Upper lobe of right lung (tissue), 1 donor: ENCODE measurements at regions not wholly inside any gene's neighbourhood (a gene's known extent, or its start where the extent isn't known, plus 50 kb on each side); places are given as distances from the start of the nearest gene placed in this dataset.

ENCODE experiments used
- ATAC-seq: fragments of 200-7000 bp; cut with Tn5 transposase; one replicate; pipeline ENCODE4 v1.9.1; 2020; ENCODE audit warnings: mild to moderate bottlenecking, moderate library complexity
- DNase-seq: peaks from one replicate; pipeline ENCODE4 v3.0.0-alpha.2; 2020
- H3K27ac ChIP-seq: fragments of 200-600 bp; one replicate; pipeline ENCODE4 v1.8.0; 2022
- H3K27me3 ChIP-seq: fragments of 200-600 bp; one replicate; pipeline ENCODE4 v1.8.0; 2022; ENCODE audit warnings: mild to moderate bottlenecking
- H3K36me3 ChIP-seq: fragments of 200-600 bp; one replicate; pipeline ENCODE4 v1.8.0; 2022
- H3K4me1 ChIP-seq: fragments of 200-600 bp; one replicate; pipeline ENCODE4 v1.8.0; 2022
- H3K4me3 ChIP-seq: fragments of 200-600 bp; one replicate; pipeline ENCODE4 v1.8.0; 2022; ENCODE audit warnings: mild to moderate bottlenecking
- H3K9me3 ChIP-seq: fragments of 200-600 bp; one replicate; pipeline ENCODE4 v1.8.0; 2022
- CTCF ChIP-seq: fragments of 200-600 bp; IDR thresholded peaks from one replicate; pipeline ENCODE4 v1.8.0; 2022; ENCODE audit warnings: antibody characterized with exemption
- intact Hi-C: fragments of 100-400 bp; cut with DNase I; formaldehyde crosslinking; loops from one replicate; pipeline ENCODE4 v1.11.0; 2022
- donor health status: DM: no; HTN: yes; CAD: no; lungs with severe emphysema.

- no peak overlapping the region for H3K27ac ChIP-seq
- no peaks in the 10 kb centered on the region for H3K36me3 ChIP-seq
- ATAC-seq: no peak
- H3K9me3 ChIP-seq: no peaks in the 10 kb centered on the region
- intact Hi-C loops: no loop called here
- H3K27me3 ChIP-seq: no peaks in the 10 kb centered on the region
- DNase-seq: no peak
- TF ChIP-seq CTCF: no peak
- H3K4me3 ChIP-seq: no peak overlapping the region
- no peaks in the 10 kb centered on the region for H3K4me1 ChIP-seq
Measured at GRCh38 chr3:98999675-99000074, 98.2 kb upstream of the DCBLD2 start.

DNA sequence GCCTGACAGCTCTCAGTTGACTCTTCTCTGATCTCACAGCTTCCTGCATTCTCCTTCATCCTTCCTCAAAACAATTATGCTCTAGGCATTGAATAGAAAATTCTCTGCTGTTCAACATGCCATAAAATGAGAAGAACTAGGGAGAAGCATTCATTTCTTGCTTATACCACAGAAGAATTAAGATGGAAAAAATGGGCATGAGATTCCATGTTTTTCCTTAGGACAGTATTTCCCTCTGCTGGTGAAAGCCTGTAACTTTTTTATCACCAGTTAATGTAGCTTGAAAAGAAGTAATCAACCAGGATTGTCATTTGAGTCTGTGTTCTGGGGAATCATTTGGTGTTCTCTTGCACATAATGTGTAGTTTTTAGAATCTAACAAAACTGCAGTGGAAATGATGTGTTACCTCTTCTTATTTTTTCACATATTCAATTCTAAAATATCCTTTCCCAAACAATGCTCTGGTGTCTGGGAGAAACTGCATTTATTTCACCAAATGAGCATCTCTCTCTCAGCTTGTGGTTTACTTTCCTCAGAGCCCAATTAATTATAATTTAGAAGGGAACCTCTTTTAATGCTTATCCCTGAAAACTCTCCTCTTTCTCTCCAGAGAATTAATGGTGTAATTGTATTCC, 92.8 kb upstream of the DCBLD2 start:
- Histone ChIP-seq H3K4me3 (no peak overlapping the region), H3K36me3 (no peaks in the 10 kb centered on the region), H3K4me1 (no peaks in the 10 kb centered on the region), H3K27ac (no peak overlapping the region), H3K9me3 (no peaks in the 10 kb centered on the region), H3K27me3 (no peaks in the 10 kb centered on the region)
- TF ChIP-seq CTCF: peak; percentile 70
- DNase-seq (no peak), ATAC-seq (peak; percentile 58)
- intact Hi-C loops: loop anchor here (5.0 kb wide), 1 partner anchor 177 kb away; no protein-coding TSS in a partner anchor

- DNase-seq (no peak), ATAC-seq (no peak)
- Histone ChIP-seq H3K36me3 (no peaks in the 10 kb centered on the region), H3K27ac (no peak overlapping the region), H3K9me3 (no peaks in the 10 kb centered on the region), H3K4me1 (no peaks in the 10 kb centered on the region), H3K4me3 (no peak overlapping the region), H3K27me3 (no peaks in the 10 kb centered on the region)
- no peak for TF ChIP-seq CTCF
- intact Hi-C loops: loop anchor here (5.0 kb wide), 1 partner anchor 174 kb away; no protein-coding TSS in a partner anchor
Measured at GRCh38 chr3:98991393-98991792, 89.9 kb upstream of the DCBLD2 start.

- no peak for TF ChIP-seq CTCF
- Histone ChIP-seq H3K9me3 (no peaks in the 10 kb centered on the region), H3K36me3 (no peaks in the 10 kb centered on the region), H3K27ac (no peak overlapping the region), H3K27me3 (no peaks in the 10 kb centered on the region), H3K4me1 (peaks cover 4% of the 10 kb centered on the region), H3K4me3 (no peak overlapping the region)
- peak; percentile 67 for ATAC-seq
- no peak for DNase-seq
- intact Hi-C loops: loop anchor here (5.0 kb wide), 1 partner anchor 173 kb away; no protein-coding TSS in a partner anchor
Measured at GRCh38 chr3:98990657-98991056, 89.2 kb upstream of the DCBLD2 start.

DNA sequence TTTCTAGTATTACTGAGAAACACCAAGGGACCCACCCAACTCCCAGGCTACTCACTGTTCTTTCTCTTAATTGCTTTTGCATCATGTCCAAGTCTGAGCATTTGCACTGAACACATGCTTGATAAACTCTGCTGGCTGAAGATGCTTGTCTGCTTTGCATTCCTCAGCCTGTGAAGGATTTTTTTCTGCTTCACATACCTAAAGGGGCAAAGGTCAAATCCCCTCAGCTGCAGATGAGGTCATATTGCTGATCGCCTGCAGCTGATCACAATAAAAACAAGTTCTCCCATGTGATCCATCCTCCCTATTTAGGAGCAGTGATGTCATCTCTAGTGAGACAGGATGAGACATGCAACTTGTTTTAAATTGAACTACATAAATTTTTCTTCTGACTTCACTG, 84.6 kb upstream of the DCBLD2 start:
- no peak overlapping the region for H3K4me3 ChIP-seq
- H3K4me1 ChIP-seq: peaks cover 6% of the 10 kb centered on the region
- ATAC-seq (peak; percentile 57), DNase-seq (no peak)
- H3K27me3 ChIP-seq: no peaks in the 10 kb centered on the region
- intact Hi-C loops: no loop called here
- no peaks in the 10 kb centered on the region for H3K36me3 ChIP-seq
- no peak overlapping the region for H3K27ac ChIP-seq
- no peaks in the 10 kb centered on the region for H3K9me3 ChIP-seq
- no peak for TF ChIP-seq CTCF

GRCh38 chr3:98985431-98985830, 83.9 kb upstream of the DCBLD2 start:
- intact Hi-C loops: no loop called here
- ATAC-seq: peak; percentile 75

More at GRCh38 chr3:98985431-98985830, 83.9 kb upstream of the DCBLD2 start:
- H3K27ac ChIP-seq: peak overlapping the region; percentile 33
- no peak for DNase-seq
- peaks cover 6% of the 10 kb centered on the region for H3K4me1 ChIP-seq
- H3K27me3 ChIP-seq: no peaks in the 10 kb centered on the region
- H3K36me3 ChIP-seq: no peaks in the 10 kb centered on the region
- H3K9me3 ChIP-seq: no peaks in the 10 kb centered on the region
- H3K4me3 ChIP-seq: no peak overlapping the region
- peak; percentile 6 for TF ChIP-seq CTCF
